H1 (cell line): ENCODE measurements at regions not wholly inside any gene's neighbourhood (a gene's known extent, or its start where the extent isn't known, plus 50 kb on each side); places are given as distances from the start of the nearest gene placed in this dataset.

Experiments
- CTCF ChIA-PET: fragments of 300-600 bp; sonication (Branson Sonifier 250); formaldehyde crosslinking; loops from one replicate; lab custom pipeline; 2021; ENCODE audit not compliant: partially characterized antibody; lab: Charles Lee
- POLR2A ChIA-PET: fragments of 300-600 bp; sonication (Branson Sonifier 250); formaldehyde crosslinking; loops from one replicate; lab custom pipeline; 2021; ENCODE audit warnings: inconsistent platforms; ENCODE audit not compliant: partially characterized antibody; lab: Charles Lee
- DNase-seq, 2 experiments: peaks; one replicate each; pipeline versions ENCODE4 v3.0.0 to v3.0.0-alpha.2; 2010 to 2022; ENCODE audit warnings: low spot score in 2 of 2, low read depth in 1 of 2, mixed read lengths in 1 of 2
- FAIRE-seq: peaks from 2 replicates; lab custom pipeline; 2011; peaks lifted over from hg19 to GRCh38; lab: Jason Lieb, UNC
- H2AFZ ChIP-seq: 2 replicates; pipeline ENCODE4 v1.8.1; 2012; ENCODE audit warnings: low read length, inconsistent platforms
- H2AK5ac ChIP-seq: 2 replicates; pipeline ENCODE4 v1.6.1; 2013; ENCODE audit warnings: low read depth, low read length
- H2BK120ac ChIP-seq: replicated peaks from 2 replicates; pipeline ENCODE3; 2013; ENCODE audit warnings: low read depth, low read length, inconsistent platforms
- H2BK12ac ChIP-seq: 2 replicates; pipeline ENCODE4 v1.6.1; 2013; ENCODE audit warnings: low read depth, low read length
- H2BK15ac ChIP-seq: 2 replicates; pipeline ENCODE4 v1.6.1; 2013; ENCODE audit warnings: low read length
- H2BK20ac ChIP-seq: 2 replicates; pipeline ENCODE4 v1.6.1; 2013; ENCODE audit warnings: low read length
- H2BK5ac ChIP-seq: 2 replicates; pipeline ENCODE4 v1.6.1; 2013; ENCODE audit warnings: low read depth, low read length
- H3K14ac ChIP-seq: 2 replicates; pipeline ENCODE4 v1.6.1; 2013; ENCODE audit warnings: inconsistent platforms; ENCODE audit not compliant: insufficient read length
- H3K18ac ChIP-seq: 2 replicates; pipeline ENCODE4 v1.6.1; 2013; ENCODE audit warnings: low read length; ENCODE audit errors: extremely low read depth
- H3K23ac ChIP-seq: 2 replicates; pipeline ENCODE4 v1.6.1; 2013; ENCODE audit warnings: inconsistent platforms; ENCODE audit not compliant: insufficient read length
- H3K23me2 ChIP-seq: 2 replicates; pipeline ENCODE4 v1.6.1; 2013; ENCODE audit warnings: low read depth, low read length
- H3K27ac ChIP-seq: 2 replicates; pipeline ENCODE4 v1.6.1; 2011; ENCODE audit warnings: low read depth, low read length, inconsistent platforms
- H3K27me3 ChIP-seq, 4 experiments: replicated peaks in 1 of 4; 1 replicate in 1 of 4; 2 replicates in 3 of 4; pipeline versions ENCODE4 v1.6.1 to v1.8.1; 2011 to 2013; ENCODE audit warnings: low read length in 3 of 4, mild to moderate bottlenecking in 3 of 4, inconsistent platforms in 2 of 4, mixed read lengths in 2 of 4, moderate library complexity in 1 of 4; ENCODE audit not compliant: control insufficient read depth in 3 of 4, insufficient read depth in 3 of 4; ENCODE audit errors: extremely low read depth in 1 of 4
- H3K36me3 ChIP-seq, 4 experiments: 2 replicates each; pipeline versions ENCODE4 v1.6.1 to v1.8.1; 2011 to 2013; ENCODE audit warnings: mild to moderate bottlenecking in 4 of 4, low read length in 3 of 4, moderate library complexity in 2 of 4, control low read depth in 1 of 4, inconsistent platforms in 1 of 4; ENCODE audit not compliant: insufficient read depth in 4 of 4, control insufficient read depth in 2 of 4
- H3K4ac ChIP-seq: replicated peaks from 2 replicates; pipeline ENCODE3; 2013; ENCODE audit warnings: low read length, low read depth, mixed read lengths, inconsistent platforms; ENCODE audit not compliant: insufficient read length
- H3K4me1 ChIP-seq, 4 experiments: replicated peaks in 1 of 4; 1 replicate in 1 of 4; 2 replicates in 3 of 4; pipeline versions ENCODE4 v1.6.1 to v1.8.1; 2011 to 2013; ENCODE audit warnings: low read length in 3 of 4, inconsistent platforms in 2 of 4, mixed read lengths in 1 of 4; ENCODE audit not compliant: insufficient read depth in 4 of 4, control insufficient read depth in 3 of 4
- H3K4me2 ChIP-seq, 2 experiments: 2 replicates each; pipeline versions ENCODE4 v1.6.1 to v1.8.1; 2011 to 2013; ENCODE audit warnings: low read depth in 2 of 2, low read length in 2 of 2, control low read depth in 1 of 2, inconsistent platforms in 1 of 2, mild to moderate bottlenecking in 1 of 2; ENCODE audit not compliant: insufficient read depth in 1 of 2
- H3K4me3 ChIP-seq, 4 experiments: fragments of 200-600, 300-600 bp in 1 of 4; sonication (generic), shearing (Covaris generic), sonication (Bioruptor Twin) in 1 of 4; 2 replicates each; pipeline versions ENCODE4 v1.5.1 to v1.8.1; 2011 to 2016; ENCODE audit warnings: low read length in 4 of 4, low read depth in 3 of 4, control low read depth in 2 of 4, inconsistent platforms in 2 of 4, mild to moderate bottlenecking in 2 of 4, mixed read lengths in 1 of 4, moderate library complexity in 1 of 4; ENCODE audit not compliant: insufficient read depth in 2 of 4; ENCODE audit errors: extremely low read depth in 1 of 4
- H3K56ac ChIP-seq: replicated peaks from 2 replicates; pipeline ENCODE3; 2013; ENCODE audit warnings: low read depth, mild to moderate bottlenecking, mixed read lengths, low read length, inconsistent platforms; ENCODE audit not compliant: insufficient read length
- H3K79me1 ChIP-seq: 2 replicates; pipeline ENCODE4 v1.6.1; 2013; ENCODE audit warnings: low read depth, low read length, control low read depth
- H3K79me2 ChIP-seq, 2 experiments: 2 replicates each; pipeline versions ENCODE4 v1.6.1 to v1.8.1; 2012 to 2013; ENCODE audit warnings: low read length in 2 of 2, mild to moderate bottlenecking in 2 of 2, inconsistent platforms in 1 of 2; ENCODE audit not compliant: insufficient read depth in 2 of 2, control insufficient read depth in 1 of 2
- H3K9ac ChIP-seq, 4 experiments: replicated peaks in 1 of 4; 1 replicate in 1 of 4; 2 replicates in 3 of 4; pipeline versions ENCODE4 v1.6.1 to v1.8.1; 2011 to 2013; ENCODE audit warnings: low read depth in 3 of 4, low read length in 3 of 4, control low read depth in 2 of 4, mild to moderate bottlenecking in 2 of 4, moderate library complexity in 2 of 4, inconsistent platforms in 1 of 4; ENCODE audit errors: extremely low read depth in 1 of 4
- H3K9me3 ChIP-seq, 2 experiments: 2 replicates each; pipeline versions ENCODE4 v1.6.1 to v1.8.1; 2012 to 2013; ENCODE audit warnings: mild to moderate bottlenecking in 2 of 2, moderate library complexity in 2 of 2, control low read depth in 1 of 2, inconsistent platforms in 1 of 2, low read depth in 1 of 2, low read length in 1 of 2, mixed read lengths in 1 of 2; ENCODE audit not compliant: insufficient read depth in 2 of 2
- H4K20me1 ChIP-seq, 2 experiments: replicated peaks in 1 of 2; 2 replicates each; pipeline versions ENCODE3 to v1.8.1; 2011 to 2013; ENCODE audit warnings: inconsistent platforms in 2 of 2, low read length in 2 of 2, mild to moderate bottlenecking in 1 of 2; ENCODE audit not compliant: insufficient read depth in 2 of 2, control insufficient read depth in 1 of 2
- H4K5ac ChIP-seq: 2 replicates; pipeline ENCODE4 v1.6.1; 2013; ENCODE audit warnings: low read length, low read depth, mixed read lengths, inconsistent platforms; ENCODE audit not compliant: insufficient read length
- H4K8ac ChIP-seq: 2 replicates; pipeline ENCODE4 v1.8.0; 2013; ENCODE audit warnings: mild to moderate bottlenecking, moderate library complexity, low read length, inconsistent platforms; ENCODE audit not compliant: insufficient read depth; ENCODE audit errors: extremely low read depth
- H4K91ac ChIP-seq: replicated peaks from 2 replicates; pipeline ENCODE3; 2013; ENCODE audit warnings: low read length, mixed read lengths, inconsistent platforms; ENCODE audit not compliant: insufficient read length
- ASH2L ChIP-seq: fragments of 200-600, 300-600 bp; sonication (generic); IDR thresholded peaks from one replicate; pipeline ENCODE4 v1.7.1; 2017; ENCODE audit warnings: low read length
- BACH1 ChIP-seq: IDR thresholded peaks from 2 replicates; pipeline ENCODE4 v1.6.1; 2012; ENCODE audit warnings: low read length, improper control_type of control experiment
- CBX8 ChIP-seq: fragments of 300-800, 300-1000 bp; sonication (generic); IDR thresholded peaks from 2 replicates; pipeline ENCODE4 v1.7.1; 2016; ENCODE audit warnings: low read depth, low read length, borderline replicate concordance
- CTBP2 ChIP-seq: IDR thresholded peaks from 2 replicates; pipeline ENCODE4 v1.7.0; 2011; ENCODE audit warnings: borderline replicate concordance, mild to moderate bottlenecking, moderate library complexity, mixed read lengths, low read length; ENCODE audit not compliant: insufficient read depth, insufficient read length
- KDM5A ChIP-seq: fragments of 200-600 bp; IDR thresholded peaks from 2 replicates; pipeline ENCODE4 v1.7.1; 2012; ENCODE audit warnings: mild to moderate bottlenecking, low read length, inconsistent platforms, mixed read lengths
- POLR2A ChIP-seq, 2 experiments: IDR thresholded peaks; 1 replicate in 1 of 2; 2 replicates in 1 of 2; pipeline ENCODE4 v1.6.1; 2011; ENCODE audit warnings: low read depth in 2 of 2, low read length in 2 of 2, mild to moderate bottlenecking in 2 of 2; ENCODE audit errors: control extremely low read depth in 1 of 2
- RAD21 ChIP-seq, 2 experiments: IDR thresholded peaks in 1 of 2; conservative IDR thresholded peaks in 1 of 2; 2 replicates each; pipeline ENCODE4 v1.6.1; 2011; ENCODE audit warnings: low read depth in 2 of 2, low read length in 2 of 2, improper control_type of control experiment in 1 of 2, inconsistent platforms in 1 of 2, mild to moderate bottlenecking in 1 of 2, moderate library complexity in 1 of 2
- SRF ChIP-seq: IDR thresholded peaks from 2 replicates; pipeline ENCODE4 v1.6.1; 2011; ENCODE audit warnings: mild to moderate bottlenecking, low read depth, low read length, moderate library complexity
- USF2 ChIP-seq: IDR thresholded peaks from 2 replicates; pipeline ENCODE4 v1.6.1; 2011; ENCODE audit warnings: low read length, improper control_type of control experiment
- WGBS, 2 experiments: shearing (Covaris generic) in 1 of 2; methylation state at CpG; one replicate each; pipeline versions ENCODE4 v1.1.6 to v1.1.7; 2013 to 2015; ENCODE audit warnings: low lambda C conversion rate in 2 of 2, mixed read lengths in 2 of 2, inconsistent platforms in 1 of 2, low coverage in 1 of 2, missing lambda C conversion rate in 1 of 2; ENCODE audit not compliant: insufficient replicate concordance in 2 of 2, insufficient coverage in 1 of 2, insufficient read length in 1 of 2; ENCODE audit errors: extremely low coverage in 1 of 2, missing lambda C conversion rate in 1 of 2; 5-methylcytosine and 5-hydroxymethylcytosine counted together

- ChIA-PET CTCF (interaction anchor here (1.0 to 2.4 kb wide), 3 partner anchors 8 to 174 kb away, joined by 3 to 5 read pairs (median 3); no protein-coding TSS in a partner anchor), POLR2A (interaction anchor here (1.1 to 2.6 kb wide), 4 partner anchors 8 to 68 kb away, joined by 5 to 8 read pairs (median 6); partner anchors contain the start of gene DHX15)
- Histone ChIP-seq H3K14ac (no peak overlapping the region), H3K4me3 (no peak overlapping the region), H3K4me1 (peaks cover 0 to 9% (median 1%) of the 10 kb centered on the region in 4 experiments; a peak in 3 of 7 replicates), H4K20me1 (no peaks in the 10 kb centered on the region), H3K27me3 (no peaks in the 10 kb centered on the region), H2BK5ac (no peak overlapping the region), H3K79me1 (no peaks in the 10 kb centered on the region), H4K8ac (no peak overlapping the region), H3K56ac (no peak overlapping the region), H2BK12ac (no peak overlapping the region), H3K9me3 (no peaks in the 10 kb centered on the region), H3K27ac (no peak overlapping the region), H3K4me2 (no peak overlapping the region), H2AFZ (no peak overlapping the region), H3K23ac (no peak overlapping the region), H3K18ac (peak overlapping the region; percentile 25; the same call in 1 of the 2 replicates), H3K9ac (no peak overlapping the region), H4K5ac (no peak overlapping the region), H3K79me2 (no peaks in the 10 kb centered on the region), H3K36me3 (no peaks in the 10 kb centered on the region), H2BK120ac (no peak overlapping the region), H2AK5ac (no peak overlapping the region), H4K91ac (no peak overlapping the region), H2BK15ac (no peak overlapping the region), H3K4ac (no peak overlapping the region), H2BK20ac (peak overlapping the region; percentile 91; the same call in 1 of the 2 replicates), H3K23me2 (no peaks in the 10 kb centered on the region)
- DNase-seq, result no peak
- WGBS, 2 experiments, result 81% methylated on average over 2 of the region's 2 CpGs; no CpG with 5 or more reads in 1 of the 2 experiments
- TF ChIP-seq CTBP2 (no peak), BACH1 (no peak), KDM5A (no peak), USF2 (no peak), ASH2L (no peak), RAD21 (IDR thresholded peaks at IDR 0.05 in 1 of 2, conservative IDR thresholded peaks at IDR 0.05 in 1 of 2; ENCODE audit: low read depth in 2 of 2, low read length in 2 of 2) (no peak), POLR2A (IDR thresholded peaks at IDR 0.05; ENCODE audit: control extremely low read depth in 1 of 2, low read depth in 2 of 2, low read length in 2 of 2) (no peak), CBX8 (no peak), SRF (no peak)
- no peak for FAIRE-seq
Observed at GRCh38 chr4:24650849-24651640, 66.7 kb upstream of the DHX15 start.
